Hepatocyte (in vitro differentiated cells): ENCODE measurements at regions not wholly inside any gene's neighbourhood (a gene's known extent, or its start where the extent isn't known, plus 50 kb on each side); places are given as distances from the start of the nearest gene placed in this dataset.

Experiments
- CTCF ChIP-seq: fragments of 200-600 bp; sonication (generic); IDR thresholded peaks from 2 replicates; pipeline ENCODE4 v1.5.1; 2016; ENCODE audit warnings: antibody characterized with exemption, mild to moderate bottlenecking; ENCODE audit not compliant: poor library complexity
- EZH2 ChIP-seq: fragments of 200-600 bp; sonication (generic); IDR thresholded peaks from 2 replicates; pipeline ENCODE4 v1.6.1; 2016; ENCODE audit warnings: antibody characterized with exemption, mild to moderate bottlenecking, borderline replicate concordance

- TF ChIP-seq CTCF (no peak), EZH2 (no peak)
Observed at GRCh38 chr9:90979138-90979551, 177.5 kb downstream of the SYK start.
